ENCODE measurements at regions not wholly inside any gene's neighbourhood (a gene's known extent, or its start where the extent isn't known, plus 50 kb on each side); places are given as distances from the start of the nearest gene placed in this dataset.
"Not testable (repeated sequence)": the region's sequence is repeated elsewhere in the genome, so short reads cannot be mapped to it uniquely, and the experiment has no call there.

DNA sequence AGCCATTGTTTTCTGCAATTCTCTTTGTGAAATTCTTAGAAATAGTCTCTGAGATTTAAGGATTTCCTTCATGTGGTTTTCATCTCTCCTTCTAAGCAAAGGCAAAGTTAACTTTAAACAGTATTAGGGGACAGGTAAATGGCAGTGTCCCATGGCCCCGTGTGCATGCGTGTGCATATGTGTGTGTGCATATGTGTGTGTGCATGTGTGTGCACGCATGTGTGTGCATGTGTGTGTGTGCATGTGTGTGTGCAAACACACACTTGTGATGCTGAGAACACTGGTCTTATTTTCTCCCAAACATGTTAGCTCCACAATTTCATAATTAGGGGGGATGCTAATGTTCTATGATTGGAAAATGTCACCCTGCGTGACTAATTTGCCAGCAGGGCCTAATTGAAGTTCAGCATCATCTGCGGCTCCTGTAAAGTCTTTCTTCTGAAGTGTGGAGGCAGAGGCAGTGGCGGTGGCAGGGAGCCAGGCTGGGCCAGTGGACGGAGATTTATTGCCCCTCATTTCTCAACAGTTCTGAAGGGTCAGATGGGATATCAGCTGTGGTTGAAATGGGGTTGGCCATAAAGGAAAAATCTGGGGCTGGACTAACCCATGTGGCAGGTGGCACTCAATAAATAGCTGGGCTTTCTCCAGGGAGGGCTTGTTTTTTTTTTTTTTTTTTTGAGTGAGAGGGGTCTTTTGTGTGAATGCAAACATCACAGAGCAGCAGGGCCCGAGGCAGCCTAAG lies 289.3 kb upstream of the PODXL start:
- no peak for DNase-seq

DNA sequence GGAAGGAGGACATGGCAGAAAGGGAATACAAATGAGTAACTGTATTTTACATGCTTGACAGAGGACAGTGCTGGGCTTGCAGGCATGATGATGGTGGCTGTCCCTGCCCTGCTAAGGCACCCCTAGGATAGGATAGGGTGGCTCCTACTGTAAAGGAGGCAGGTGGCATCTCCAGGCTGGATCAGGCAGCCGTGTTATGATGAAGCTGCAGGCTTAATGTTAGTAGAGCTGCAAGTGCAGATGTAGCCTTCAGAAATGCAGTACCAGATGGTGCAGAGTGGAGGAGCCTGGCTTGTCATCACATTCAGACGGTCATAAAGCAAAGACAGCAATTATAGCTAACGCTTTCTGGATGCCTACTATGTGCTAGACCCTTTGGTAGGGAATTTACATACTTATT lies 287.9 kb upstream of the PODXL start:
- DNase-seq = no peak

DNA sequence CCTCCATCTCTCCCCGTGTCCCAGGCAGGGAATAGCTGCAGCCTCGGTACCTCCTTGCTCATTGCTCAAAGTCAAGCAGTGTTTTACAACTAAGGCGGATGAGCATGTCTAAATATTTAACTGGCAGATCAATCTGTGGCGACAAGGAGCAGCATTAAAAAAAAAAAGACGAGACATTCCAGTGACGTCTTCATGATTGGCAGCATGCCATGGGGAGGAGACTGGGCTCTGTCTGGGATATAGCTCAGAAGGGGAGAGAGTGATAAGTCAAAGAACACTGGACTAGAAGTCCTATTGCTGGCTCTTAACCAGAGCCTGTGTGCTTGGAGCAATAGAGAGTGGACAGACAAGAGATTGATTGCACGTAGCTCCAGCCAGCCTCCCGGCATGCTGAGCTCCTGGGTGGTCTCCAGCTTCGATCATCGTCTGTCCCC lies 287.5 kb upstream of the PODXL start:
- DNase-seq = no peak

DNA sequence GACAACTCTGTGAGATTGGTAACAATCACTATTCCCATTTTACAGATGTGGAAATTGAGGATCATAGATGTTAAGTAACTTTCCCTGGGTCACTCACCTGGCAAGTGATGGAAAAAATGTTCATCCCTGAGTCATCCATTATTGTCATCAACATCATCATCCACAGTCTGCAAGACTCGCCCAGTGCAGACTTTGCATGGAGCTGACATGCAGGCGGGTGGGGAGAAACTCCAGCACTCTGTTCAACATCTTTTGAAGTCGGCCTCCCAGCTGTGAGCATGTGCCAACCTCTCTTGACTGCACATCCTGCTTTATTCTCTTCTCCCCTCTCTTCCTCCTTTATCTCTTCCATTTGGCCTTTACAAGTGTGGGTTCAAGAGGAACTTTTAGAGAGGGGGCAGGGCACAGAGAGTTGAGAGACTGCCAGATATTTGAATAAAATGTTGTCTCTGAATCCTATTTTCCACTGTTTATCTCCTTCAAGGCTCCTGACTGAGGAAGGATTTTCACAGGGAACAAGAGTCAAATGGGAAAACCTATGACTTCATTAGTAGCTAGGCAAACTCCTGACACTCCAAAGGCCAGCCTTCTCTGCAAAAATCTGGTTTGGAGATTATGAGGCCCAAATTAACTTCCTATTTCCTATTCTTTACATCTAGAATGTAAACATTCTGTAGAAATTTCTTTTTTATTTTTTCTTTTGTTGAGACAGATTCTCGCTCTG lies 283.7 kb upstream of the PODXL start:
- no peak for DNase-seq

DNA sequence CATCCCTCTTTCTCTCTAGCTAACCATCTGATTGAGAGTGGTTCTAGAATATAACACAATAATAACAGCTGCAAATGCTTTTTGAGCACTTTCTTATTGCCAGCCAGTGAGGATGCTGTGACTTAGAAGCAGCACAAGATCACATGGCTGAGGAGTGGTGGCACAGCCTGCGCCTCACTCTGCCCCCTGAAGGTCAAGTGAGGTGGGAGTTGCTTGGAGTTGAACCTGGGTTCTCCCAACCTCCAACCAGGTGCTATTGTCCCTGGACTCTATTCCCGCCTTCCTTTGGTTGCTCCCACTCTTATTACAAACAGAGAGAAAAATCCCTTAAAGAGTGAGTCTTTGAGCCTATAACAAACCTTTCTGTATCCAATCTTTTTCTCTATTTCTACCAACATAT lies 280.3 kb upstream of the PODXL start:
- no peak for DNase-seq

DNA sequence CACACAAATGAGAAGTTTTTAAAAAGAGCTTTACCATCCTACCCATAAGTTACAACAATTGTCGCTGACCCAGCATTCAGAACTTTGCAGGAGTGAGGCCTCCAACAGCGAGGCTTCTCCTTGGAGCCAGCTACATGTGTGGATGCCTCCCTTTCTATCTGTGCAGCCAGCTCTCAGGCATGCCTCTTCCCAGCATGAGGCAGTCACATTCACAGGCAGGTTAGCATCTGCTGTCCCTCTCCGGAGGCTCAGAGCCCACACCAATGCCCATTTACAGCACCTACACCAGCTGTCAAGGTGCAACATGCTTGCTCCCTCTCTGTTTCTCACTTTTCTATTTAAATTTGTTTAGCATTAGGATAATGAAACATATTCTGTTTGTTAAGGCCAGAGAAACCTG lies 278.7 kb upstream of the PODXL start:
- DNase-seq = no peak

DNA sequence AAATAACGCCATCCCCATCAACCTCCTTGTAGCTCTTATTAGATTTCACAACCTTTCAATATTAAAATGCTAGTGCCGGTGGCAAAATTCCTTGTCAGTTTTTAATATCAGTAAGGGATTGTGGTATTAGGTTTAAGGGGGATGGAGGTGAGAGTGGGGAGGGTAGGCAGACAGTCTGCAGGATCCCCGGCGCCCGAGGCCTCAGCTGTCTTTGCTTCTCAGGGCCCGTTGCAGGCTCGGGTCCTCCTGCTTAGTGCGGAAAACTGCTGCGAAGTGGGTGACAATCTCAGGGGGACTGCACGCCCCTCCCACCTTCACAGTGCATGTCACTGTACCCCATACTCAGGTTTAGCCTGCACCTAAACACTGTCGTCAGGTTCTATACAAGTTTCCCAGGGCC lies 274.3 kb upstream of the PODXL start:
- DNase-seq = no peak

DNA sequence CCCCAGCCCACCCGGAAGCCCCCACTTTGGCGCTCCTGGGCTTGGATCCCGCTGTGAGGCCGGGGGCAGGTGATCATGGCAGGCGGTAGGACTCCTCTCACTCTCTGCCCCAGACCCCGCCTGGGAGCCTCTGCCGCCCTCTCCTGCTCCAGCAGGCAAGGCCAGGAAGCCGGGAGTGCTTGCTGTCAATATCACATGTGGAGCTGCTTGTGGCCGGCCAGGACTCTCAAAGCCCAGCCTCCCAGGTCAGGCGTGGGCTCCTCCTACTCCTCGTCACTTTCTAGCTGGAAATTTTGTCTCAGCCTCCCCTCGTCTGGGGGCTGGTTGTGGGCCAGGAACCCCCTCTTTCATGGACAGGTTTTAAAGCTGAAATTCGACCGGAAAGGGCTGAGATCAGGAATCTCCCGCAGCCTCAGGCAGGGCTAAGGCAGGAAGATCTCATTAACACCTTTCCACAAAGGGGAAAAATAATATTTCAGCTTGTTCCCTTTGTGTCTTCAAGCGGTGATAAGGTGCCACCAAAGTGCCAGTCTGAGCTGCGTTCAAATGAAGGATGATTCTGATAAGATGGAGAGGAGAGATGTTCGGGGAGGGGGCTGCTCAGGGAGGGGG lies 273.6 kb upstream of the PODXL start:
- no peak for DNase-seq

DNA sequence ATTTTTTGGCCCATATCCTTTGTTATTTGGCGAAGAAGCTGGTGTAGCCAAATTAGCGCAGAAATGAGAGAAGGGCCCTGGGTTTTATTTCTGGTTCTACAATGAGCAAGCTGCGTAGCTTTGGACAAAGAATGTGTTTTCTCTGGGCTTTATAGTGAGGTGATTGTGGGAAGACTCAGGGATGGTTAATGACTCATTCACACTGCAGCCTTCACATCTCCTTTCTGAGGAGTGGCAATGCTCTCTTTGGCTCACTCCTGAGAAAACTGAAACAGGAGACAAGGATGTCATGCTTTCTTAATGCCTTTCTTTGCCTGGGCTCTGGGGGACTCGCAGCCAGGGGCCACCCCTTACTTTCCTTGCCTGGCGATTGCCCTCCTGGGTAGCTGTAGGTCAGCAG lies 271.0 kb upstream of the PODXL start:
- no peak for DNase-seq

DNA sequence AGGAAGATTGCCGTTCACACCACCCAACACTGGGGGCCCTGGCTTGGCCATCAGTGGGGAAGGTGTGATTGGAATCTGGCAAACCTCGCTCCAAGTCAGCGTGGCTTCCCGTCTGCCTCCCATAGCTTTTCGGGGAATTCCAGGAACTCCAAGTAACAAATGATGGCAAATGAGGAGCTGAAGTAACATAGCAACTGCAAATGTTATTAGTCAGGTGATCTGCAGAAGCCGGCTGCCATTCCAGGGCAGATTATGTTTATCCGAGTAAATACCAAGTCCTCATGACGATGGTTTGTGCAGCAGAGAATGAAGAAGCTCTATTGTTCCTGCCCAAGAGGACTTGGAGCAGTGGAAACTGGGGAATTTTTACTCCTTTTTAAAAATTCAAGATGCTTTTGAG lies 270.5 kb upstream of the PODXL start:
- DNase-seq = no peak

DNA sequence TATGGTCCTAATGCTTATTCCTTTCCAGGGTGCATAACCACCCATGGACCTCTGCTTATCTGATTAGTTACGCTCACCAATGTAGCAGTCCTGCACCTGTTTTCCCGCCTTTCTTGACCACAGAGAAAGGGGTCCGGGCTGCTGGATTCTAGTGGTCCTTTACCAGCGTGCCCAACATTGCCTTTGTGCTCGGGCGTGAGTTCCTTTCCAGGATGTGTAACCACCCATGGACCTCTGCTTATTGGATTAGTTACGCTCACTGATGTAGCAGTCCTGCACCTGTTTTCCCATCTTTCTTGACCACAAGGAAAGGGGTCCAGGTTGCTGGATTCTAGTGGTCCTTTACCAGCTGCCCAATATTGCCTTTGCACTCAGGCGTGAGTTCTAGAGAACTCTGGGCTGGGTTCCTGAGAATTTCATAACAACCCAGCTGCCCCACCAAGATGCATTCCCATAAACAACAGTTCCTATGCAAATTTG lies 267.6 kb upstream of the PODXL start:
- DNase-seq = not testable (repeated sequence)

DNA sequence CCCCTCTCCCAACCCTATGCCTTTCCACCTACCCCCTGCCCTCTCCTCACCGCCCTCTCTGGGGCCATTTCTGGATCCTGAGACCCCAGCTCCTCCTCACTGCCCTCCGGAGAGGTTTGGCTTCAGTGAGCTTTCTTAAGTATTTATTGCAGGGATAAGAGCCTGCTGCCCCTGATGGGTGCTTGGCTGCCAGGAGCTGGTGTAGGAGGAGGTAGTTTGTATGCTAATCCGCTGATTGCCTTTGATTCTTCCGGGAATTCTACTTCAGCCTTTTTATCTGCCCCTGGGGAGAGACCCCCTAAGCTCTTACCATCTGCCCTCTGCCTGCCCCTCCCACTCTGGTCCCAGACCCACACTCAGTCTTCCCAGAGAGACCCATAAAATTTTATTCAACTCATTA lies 263.5 kb upstream of the PODXL start:
- DNase-seq = no peak

DNA sequence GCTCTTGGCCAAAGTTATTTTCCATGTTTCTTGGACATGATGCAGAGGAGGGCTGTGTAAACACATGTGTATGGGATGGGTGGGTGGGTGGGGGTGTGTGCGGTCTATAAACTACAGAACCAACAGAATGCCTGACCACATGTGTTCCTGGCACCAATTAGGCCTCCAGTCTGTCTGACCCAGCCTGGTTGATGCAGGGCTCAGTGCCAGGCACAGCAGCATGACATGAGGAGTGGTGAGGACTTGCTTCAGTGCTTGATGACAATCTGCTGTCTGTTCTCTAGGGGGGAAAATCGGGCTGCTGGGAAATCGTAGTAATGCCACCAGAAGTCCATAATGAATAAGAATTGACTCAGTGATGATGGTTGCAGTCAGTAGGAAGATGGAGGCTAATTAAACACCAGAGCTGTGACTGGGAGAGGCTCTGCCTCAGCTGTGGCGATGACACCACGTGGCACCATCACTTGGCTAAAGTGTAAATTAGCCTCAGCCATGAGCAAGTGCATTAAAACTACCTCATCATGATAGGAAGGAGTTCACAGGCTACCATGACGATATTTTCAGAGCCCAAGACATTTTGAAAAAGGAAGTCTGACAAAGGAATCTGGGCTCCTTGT lies 260.1 kb upstream of the PODXL start:
- no peak for DNase-seq

DNA sequence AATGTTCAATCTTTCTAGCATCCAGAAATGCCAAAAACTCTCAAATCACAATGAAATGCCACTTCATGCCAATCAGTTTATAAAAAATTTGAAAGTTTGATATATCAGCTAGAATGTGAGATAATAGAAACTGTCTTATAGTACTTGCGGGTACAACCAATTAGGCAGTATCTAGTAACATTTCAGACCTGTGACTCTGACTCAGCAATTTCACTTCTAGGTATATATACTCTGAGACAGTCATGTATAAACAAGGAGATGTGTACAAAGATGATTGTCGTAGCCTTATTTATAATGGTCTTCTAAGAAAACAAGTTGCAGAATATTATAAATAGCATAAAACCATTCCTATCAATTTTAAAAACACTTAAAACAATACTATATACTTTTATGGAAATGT lies 252.3 kb upstream of the PODXL start:
- no peak for DNase-seq

DNA sequence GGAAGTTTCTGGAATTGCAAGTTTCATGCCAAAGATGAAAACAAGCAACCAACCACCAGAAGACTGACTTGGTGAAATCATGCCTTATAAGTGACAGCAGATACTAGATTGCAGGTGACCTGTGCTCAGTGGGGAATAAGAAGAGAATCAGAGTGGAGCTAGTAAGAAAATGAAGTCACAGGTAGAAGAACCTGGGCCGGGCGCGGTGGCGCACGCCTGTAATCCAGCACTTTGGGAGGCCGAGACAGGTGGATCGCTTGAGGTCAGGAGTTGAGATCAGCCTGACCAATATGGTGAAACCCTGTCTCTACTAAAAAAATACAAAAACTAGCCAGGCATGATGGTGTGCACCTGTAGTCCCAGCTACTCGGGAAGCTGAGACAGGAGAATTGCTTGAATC lies 251.7 kb upstream of the PODXL start:
- DNase-seq = not testable (repeated sequence)

DNA sequence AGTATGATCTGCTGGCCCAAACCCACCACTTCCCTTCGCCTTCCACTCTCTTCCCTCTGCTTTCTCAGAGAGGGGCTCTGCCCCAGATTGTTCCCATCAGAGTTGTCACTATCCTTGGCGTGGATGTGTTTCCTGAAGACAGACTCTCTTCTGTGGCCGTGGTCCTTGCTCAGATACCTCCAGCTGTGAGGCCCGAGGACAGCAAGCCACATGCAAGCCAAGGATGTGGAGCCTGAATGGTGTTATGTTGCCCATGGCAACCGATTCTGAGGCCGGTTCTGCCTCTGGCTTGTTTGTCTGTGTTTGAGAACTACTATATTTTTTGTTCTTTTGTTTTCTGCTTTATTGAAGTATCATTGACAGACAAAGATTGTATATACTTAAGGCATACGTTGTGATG lies 247.4 kb upstream of the PODXL start:
- no peak for DNase-seq

DNA sequence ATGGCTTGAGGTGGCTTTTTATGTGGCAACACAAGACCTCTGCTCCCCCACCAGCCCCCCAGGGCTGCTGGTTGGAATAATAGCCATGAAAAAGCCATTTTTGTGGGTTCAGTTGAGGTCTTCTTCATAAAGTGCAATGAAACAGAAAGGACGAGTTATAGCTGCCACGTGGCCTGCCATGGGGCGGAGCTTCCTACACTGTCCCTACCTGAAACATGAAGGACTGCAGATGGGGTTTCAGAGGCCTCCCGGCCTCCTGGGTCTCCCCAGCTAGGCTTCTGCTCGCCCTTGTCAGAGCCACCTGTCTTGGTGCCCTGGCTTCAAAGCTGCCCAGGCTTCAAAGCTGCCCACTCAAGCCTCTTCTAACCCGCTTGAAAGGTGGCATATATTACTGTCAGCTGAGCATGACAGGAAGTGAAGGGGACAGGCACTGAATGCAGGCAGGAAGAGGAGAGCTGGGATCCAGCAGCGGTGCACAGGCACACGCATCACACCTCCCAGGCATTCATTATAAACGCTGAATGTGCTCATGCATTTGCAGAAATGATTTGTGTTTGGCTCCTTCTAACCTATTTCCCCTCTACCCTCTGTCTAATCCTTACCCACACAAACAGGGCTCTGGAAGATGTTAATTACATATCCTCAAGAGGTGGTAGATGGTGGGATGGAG lies 245.9 kb upstream of the PODXL start:
- DNase-seq = no peak

DNA sequence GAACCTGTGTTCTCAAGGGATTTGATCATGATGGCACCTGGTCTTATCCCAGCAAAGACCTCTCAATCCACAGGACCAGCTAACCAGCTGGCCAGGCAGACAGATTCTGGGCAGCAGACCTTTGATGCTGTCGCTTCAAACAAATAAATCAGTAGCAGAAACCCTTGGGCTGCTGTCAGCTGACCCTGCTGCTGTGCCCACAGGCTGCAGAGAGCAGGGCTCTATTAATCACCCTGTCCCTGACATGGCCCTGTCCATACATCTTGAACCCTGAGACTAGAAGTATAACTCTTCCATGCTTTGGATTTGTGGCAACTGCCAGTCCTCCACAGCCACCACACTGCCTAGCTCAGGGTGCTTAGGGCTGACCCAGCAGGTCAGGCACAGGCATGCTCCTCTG lies 244.1 kb upstream of the PODXL start:
- no peak for DNase-seq

DNA sequence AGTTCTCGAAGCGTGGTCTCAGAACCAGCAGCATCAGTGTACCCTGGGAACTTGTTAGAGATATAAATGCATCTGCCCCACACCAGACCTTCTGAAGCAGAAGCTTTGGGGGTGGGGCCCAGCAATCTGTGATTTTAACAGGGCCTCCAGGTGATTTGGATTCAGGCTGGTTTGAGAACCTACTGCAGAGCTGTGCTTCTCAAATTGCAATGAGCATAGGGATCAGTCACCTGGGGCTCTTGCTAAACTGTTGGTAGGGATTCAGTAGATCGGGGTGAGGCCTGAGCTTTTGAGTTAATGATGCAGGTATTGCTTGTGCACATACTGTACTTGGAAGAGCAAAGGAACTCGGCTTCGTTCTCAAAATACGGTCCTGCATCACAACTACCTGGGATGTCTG lies 243.6 kb upstream of the PODXL start:
- DNase-seq = no peak

DNA sequence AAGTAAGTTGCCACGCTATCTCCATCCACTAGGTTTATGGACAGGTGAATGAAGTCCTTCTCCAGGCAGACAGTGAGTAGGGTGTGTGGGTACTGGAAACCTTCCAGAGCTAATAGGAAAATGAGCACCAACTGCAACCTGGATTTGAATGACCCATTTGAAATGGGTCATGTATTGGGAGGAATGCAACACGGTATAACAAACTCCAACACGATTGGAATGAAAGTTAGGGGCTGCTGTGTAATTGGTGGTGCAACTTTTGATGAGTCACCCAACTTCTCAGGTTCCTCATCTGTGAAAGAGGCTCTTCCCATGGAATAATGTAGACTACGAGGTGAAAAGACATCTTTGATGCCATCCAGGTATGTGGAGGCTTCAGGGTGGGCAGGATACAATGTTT lies 241.4 kb upstream of the PODXL start:
- DNase-seq = no peak

DNA sequence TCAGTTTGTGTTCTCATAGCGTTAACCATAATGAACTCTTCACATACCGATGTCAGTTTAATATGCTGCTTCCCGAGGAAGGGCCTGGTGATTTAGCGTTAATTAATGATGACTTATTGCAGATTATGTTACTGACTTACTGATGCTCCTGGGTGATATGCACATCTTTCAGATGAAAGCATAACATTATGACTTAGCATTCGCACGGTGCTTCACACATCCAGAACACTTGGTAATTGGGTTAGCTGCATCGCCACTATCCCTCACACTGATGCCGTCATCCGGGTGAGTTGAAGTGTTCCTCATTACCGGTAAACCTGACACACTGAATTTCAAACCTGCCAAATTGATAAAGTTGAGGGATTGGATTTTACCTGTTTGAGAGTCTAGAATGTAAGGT lies 239.0 kb upstream of the PODXL start:
- no peak for DNase-seq

DNA sequence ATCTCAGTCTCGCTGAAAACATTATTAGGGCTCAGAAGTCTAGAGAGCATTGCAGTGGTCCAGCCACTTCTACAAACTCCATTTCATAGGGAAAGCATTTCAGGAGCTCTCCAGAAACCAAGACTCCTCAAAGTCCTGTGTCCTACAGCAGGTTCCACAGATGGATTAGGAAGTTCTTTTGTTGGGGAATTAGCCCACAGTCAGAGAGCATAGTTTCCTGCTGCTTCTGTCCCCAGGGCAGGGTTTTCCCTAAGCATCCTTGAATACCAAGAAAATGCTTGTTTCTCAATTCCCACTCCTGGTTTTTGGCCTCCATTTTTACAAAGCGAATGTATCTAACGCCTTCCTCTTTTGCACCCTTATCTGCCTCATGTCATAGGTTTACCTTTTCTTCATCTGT lies 235.9 kb upstream of the PODXL start:
- DNase-seq = no peak

DNA sequence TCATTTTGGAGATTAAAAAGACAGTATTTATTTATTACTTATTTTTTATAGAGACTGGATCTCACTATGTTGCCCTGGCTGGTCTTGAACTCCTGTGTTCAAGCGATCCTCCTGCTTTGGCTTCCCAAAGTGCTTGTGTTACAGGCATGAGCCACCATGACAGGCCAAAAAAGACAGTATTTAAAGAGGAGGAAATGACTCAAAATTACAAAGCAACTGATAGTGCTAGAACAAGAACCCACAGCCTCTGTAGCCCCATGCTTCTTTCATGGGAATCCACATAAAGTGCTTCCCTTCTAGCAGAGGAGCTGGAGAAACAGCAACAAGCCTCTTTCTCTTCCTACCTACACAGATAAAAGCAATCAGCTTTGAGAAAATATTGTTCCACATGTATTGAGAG lies 230.7 kb upstream of the PODXL start:
- no peak for DNase-seq
